HG02885 (cell line): ENCODE measurements at regions not wholly inside any gene's neighbourhood (a gene's known extent, or its start where the extent isn't known, plus 50 kb on each side); places are given as distances from the start of the nearest gene placed in this dataset.

Experiments
- ATAC-seq: cut with Tn5 transposase; IDR thresholded peaks from one replicate; pipeline ENCODE4 v1.9.1; 2021; ENCODE audit warnings: mild to moderate bottlenecking; ENCODE audit not compliant: unreplicated experiment, poor library complexity

GRCh38 chr12:127636882-127637281, 630.1 kb upstream of the TMEM132C start:
- no peak for ATAC-seq

GRCh38 chr12:127640181-127640886, 626.6 kb upstream of the TMEM132C start:
- ATAC-seq: no peak

GRCh38 chr12:127642208-127642607, 624.8 kb upstream of the TMEM132C start:
- no peak for ATAC-seq

GRCh38 chr12:127648321-127648720, 618.6 kb upstream of the TMEM132C start:
- ATAC-seq: no peak

- no peak for ATAC-seq
Observed at GRCh38 chr12:127649961-127650360, 617.0 kb upstream of the TMEM132C start.

- ATAC-seq: no peak
Observed at GRCh38 chr12:127650626-127651025, 616.3 kb upstream of the TMEM132C start.

GRCh38 chr12:127652281-127652680, 614.7 kb upstream of the TMEM132C start:
- ATAC-seq: no peak

GRCh38 chr12:127654383-127654985, 612.5 kb upstream of the TMEM132C start:
- no peak for ATAC-seq

GRCh38 chr12:127655691-127656090, 611.3 kb upstream of the TMEM132C start:
- no peak for ATAC-seq

- ATAC-seq: no peak
Observed at GRCh38 chr12:127656266-127656665, 610.7 kb upstream of the TMEM132C start.

- no peak for ATAC-seq
Observed at GRCh38 chr12:127657036-127657435, 609.9 kb upstream of the TMEM132C start.

- ATAC-seq: no peak
Observed at GRCh38 chr12:127660961-127661360, 606.0 kb upstream of the TMEM132C start.

GRCh38 chr12:127663716-127664115, 603.3 kb upstream of the TMEM132C start:
- ATAC-seq: no peak

- no peak for ATAC-seq
Observed at GRCh38 chr12:127664901-127665300, 602.1 kb upstream of the TMEM132C start.

GRCh38 chr12:127667131-127667685, 599.8 kb upstream of the TMEM132C start:
- no peak for ATAC-seq

- no peak for ATAC-seq
Observed at GRCh38 chr12:127670294-127670693, 596.7 kb upstream of the TMEM132C start.

- no peak for ATAC-seq
Observed at GRCh38 chr12:127670796-127671195, 596.2 kb upstream of the TMEM132C start.

GRCh38 chr12:127675936-127676335, 591.0 kb upstream of the TMEM132C start:
- no peak for ATAC-seq

- peak; percentile 83 for ATAC-seq
Observed at GRCh38 chr12:127677537-127678131, 589.3 kb upstream of the TMEM132C start.

- no peak for ATAC-seq
Observed at GRCh38 chr12:127678945-127679344, 588.0 kb upstream of the TMEM132C start.

GRCh38 chr12:127680516-127680915, 586.5 kb upstream of the TMEM132C start:
- ATAC-seq: no peak
